KMS-11 (cell line): ENCODE measurements at regions not wholly inside any gene's neighbourhood (a gene's known extent, or its start where the extent isn't known, plus 50 kb on each side); places are given as distances from the start of the nearest gene placed in this dataset.

ENCODE experiments used
- H2AFZ ChIP-seq: fragments of 200-600 bp; sonication (generic); 2 replicates; pipeline ENCODE4 v1.6.1; 2016; ENCODE audit warnings: antibody characterized with exemption, mixed run types, low read depth
- H3K27ac ChIP-seq: fragments of 200-600 bp; sonication (generic); 2 replicates; pipeline ENCODE4 v1.6.1; 2016; ENCODE audit warnings: mild to moderate bottlenecking, mixed run types
- H3K27me3 ChIP-seq: fragments of 200-600 bp; sonication (generic); 2 replicates; pipeline ENCODE4 v1.6.1; 2017; ENCODE audit warnings: mild to moderate bottlenecking, low read depth, mixed run types, moderate library complexity; ENCODE audit not compliant: insufficient read depth
- H3K36me3 ChIP-seq: fragments of 200-600 bp; sonication (generic); 2 replicates; pipeline ENCODE4 v1.6.1; 2017; ENCODE audit warnings: mild to moderate bottlenecking, mixed run types; ENCODE audit not compliant: insufficient read depth
- H3K4me1 ChIP-seq: fragments of 200-600 bp; sonication (generic); 2 replicates; pipeline ENCODE4 v1.6.1; 2016; ENCODE audit warnings: mild to moderate bottlenecking, low read depth, mixed run types; ENCODE audit not compliant: poor library complexity, severe bottlenecking
- H3K4me2 ChIP-seq: fragments of 200-600 bp; sonication (generic); 2 replicates; pipeline ENCODE4 v1.7.0; 2016; ENCODE audit warnings: mild to moderate bottlenecking, mixed run types
- H3K4me3 ChIP-seq: fragments of 200-600 bp; sonication (generic); IDR thresholded peaks from 2 replicates; pipeline ENCODE4 v1.6.1; 2017; ENCODE audit warnings: low read depth, low read length, mixed read lengths; ENCODE audit not compliant: insufficient read depth
- H3K79me2 ChIP-seq: fragments of 200-600 bp; sonication (generic); 2 replicates; pipeline ENCODE4 v1.6.1; 2016; ENCODE audit warnings: low read depth, mixed run types; ENCODE audit not compliant: insufficient read depth
- H3K9ac ChIP-seq: fragments of 200-600 bp; sonication (generic); 2 replicates; pipeline ENCODE4 v1.6.1; 2016; ENCODE audit warnings: mild to moderate bottlenecking, mixed run types
- H4K20me1 ChIP-seq: fragments of 200-600 bp; sonication (generic); 2 replicates; pipeline ENCODE4 v1.6.1; 2016; ENCODE audit warnings: mild to moderate bottlenecking, mixed run types; ENCODE audit not compliant: insufficient read depth
- TF ChIP-seq, protein P1 (sequence below): fragments of 200-600 bp; sonication (generic); conservative IDR thresholded peaks from 2 replicates; pipeline ENCODE4 v1.6.1; 2017; ENCODE audit warnings: low read depth, mild to moderate bottlenecking, antibody characterized with exemption, low read length, moderate library complexity, mixed read lengths

DNA sequence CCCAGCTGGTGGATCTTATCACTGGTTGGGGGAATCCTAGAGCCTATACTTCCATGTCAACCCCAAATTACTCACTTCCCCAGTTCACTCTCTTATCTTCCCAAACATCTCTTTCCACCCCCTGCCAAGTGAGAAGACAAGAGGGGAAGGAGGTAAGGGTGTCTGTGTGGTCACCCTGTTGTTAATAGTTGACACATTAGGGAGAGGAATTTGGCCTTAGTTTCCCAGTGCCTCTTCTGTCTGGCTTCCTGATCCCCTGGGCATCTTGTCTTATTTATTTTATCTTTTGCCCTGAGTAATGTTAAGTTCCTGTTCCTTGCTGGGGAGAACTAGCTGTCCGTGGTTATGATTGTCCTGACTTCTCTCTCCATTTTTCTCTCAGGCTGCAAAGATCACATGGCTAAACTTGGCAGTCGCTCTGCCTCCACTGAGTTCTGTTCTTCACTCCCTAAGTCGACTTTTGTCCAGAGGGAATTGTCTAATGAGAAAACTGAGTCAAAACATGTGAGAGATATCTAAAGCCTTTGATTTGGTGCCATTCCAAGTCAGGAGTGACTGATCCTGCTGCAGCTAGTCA lies 157.1 kb upstream of the SYT6 start:
- Histone ChIP-seq H3K9ac (no peak overlapping the region), H3K4me2 (no peak overlapping the region), H3K4me3 (no peak overlapping the region), H3K36me3 (no peaks in the 10 kb centered on the region), H3K79me2 (no peaks in the 10 kb centered on the region), H3K27ac (no peak overlapping the region), H3K4me1 (no peaks in the 10 kb centered on the region), H2AFZ (no peak overlapping the region), H3K27me3 (no peaks in the 10 kb centered on the region), H4K20me1 (no peaks in the 10 kb centered on the region)
- TF ChIP-seq, protein P1, sequence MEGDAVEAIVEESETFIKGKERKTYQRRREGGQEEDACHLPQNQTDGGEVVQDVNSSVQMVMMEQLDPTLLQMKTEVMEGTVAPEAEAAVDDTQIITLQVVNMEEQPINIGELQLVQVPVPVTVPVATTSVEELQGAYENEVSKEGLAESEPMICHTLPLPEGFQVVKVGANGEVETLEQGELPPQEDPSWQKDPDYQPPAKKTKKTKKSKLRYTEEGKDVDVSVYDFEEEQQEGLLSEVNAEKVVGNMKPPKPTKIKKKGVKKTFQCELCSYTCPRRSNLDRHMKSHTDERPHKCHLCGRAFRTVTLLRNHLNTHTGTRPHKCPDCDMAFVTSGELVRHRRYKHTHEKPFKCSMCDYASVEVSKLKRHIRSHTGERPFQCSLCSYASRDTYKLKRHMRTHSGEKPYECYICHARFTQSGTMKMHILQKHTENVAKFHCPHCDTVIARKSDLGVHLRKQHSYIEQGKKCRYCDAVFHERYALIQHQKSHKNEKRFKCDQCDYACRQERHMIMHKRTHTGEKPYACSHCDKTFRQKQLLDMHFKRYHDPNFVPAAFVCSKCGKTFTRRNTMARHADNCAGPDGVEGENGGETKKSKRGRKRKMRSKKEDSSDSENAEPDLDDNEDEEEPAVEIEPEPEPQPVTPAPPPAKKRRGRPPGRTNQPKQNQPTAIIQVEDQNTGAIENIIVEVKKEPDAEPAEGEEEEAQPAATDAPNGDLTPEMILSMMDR, result no peak

DNA sequence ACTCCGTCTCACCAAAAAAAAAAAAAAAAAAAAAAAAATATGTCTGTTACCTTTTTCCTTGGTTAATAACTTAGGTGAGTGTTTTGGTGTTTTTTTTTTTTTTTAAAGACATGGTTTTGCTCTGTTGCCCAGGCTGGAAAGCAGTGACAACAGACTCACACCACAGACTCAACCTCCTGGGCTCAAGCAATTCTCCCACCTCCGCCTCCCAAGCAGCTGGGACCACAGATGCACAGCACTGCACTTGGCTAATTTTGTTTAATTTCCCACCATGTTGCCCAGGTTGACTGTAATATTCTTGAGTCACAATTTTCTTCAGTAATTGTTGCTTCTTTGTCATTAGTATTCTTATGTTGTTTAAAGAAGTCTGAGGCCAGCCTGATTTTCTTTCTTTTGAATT lies 149.2 kb upstream of the SYT6 start:
- H2AFZ ChIP-seq, result no peak overlapping the region
- no peak overlapping the region for H3K9ac ChIP-seq
- no peaks in the 10 kb centered on the region for H3K79me2 ChIP-seq
- H3K4me2 ChIP-seq, result no peak overlapping the region
- no peak overlapping the region for H3K4me3 ChIP-seq
- no peaks in the 10 kb centered on the region for H3K27me3 ChIP-seq
- H3K27ac ChIP-seq, result no peak overlapping the region
- no peaks in the 10 kb centered on the region for H3K36me3 ChIP-seq
- H3K4me1 ChIP-seq, result no peaks in the 10 kb centered on the region
- TF ChIP-seq, protein P1, result no peak
- no peaks in the 10 kb centered on the region for H4K20me1 ChIP-seq

DNA sequence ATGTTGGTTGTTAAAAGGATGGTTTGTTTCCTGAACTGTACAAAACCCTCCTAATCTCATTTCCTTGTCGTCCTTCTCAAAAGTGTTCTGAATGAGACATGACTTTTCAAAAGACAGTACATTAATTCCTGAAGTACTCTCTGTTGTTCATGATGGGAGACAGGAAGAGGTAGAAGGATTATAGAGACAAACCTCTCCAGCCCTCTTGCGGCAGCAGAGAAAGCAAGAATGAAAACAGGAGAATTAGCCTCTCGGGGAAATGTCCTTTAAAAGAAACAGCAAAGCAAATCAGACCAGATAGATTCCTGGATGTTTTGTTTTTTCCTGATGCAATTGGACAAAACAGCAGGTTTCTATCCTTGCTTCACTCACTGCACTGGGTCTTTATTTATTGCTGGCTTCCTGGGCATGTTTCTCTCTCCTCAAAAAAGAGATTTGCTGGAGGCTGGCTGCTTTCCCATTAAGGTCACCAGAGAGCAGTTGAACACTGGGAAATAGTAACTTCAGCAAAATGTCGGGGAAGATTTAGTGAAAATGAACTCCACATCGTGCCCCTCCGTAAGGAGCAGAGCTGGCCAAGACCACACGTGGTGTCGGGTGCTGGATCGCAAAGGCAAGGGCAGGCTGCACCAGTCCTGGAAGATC lies 145.8 kb upstream of the SYT6 start:
- no peak overlapping the region for H3K27ac ChIP-seq
- TF ChIP-seq, protein P1, result no peak

DNA sequence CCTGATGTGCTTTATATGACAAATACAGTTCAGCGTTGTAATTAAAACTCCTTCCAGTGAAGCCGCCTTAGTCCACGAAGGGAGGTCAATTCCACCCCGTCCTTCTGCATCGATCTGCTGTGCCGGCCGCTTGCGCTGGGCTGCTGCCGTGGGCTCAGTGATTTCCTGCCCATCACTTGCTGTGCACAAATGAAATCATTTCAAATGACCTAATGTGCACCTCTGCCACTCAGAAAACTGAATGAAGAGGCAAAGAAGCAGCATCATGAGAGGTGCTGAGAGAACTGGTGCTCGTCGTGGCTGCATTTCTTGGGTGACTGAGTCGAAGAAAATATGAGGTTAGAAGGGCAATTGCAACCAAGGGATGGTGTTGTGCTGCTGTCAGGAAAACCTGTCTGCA lies 144.3 kb upstream of the SYT6 start:
- no peak overlapping the region for H3K4me3 ChIP-seq
- no peaks in the 10 kb centered on the region for H3K36me3 ChIP-seq
- H3K27me3 ChIP-seq, result no peaks in the 10 kb centered on the region
- no peaks in the 10 kb centered on the region for H3K4me1 ChIP-seq
- H3K27ac ChIP-seq, result no peak overlapping the region
- no peak overlapping the region for H3K9ac ChIP-seq
- H4K20me1 ChIP-seq, result no peaks in the 10 kb centered on the region
- H3K4me2 ChIP-seq, result no peak overlapping the region
- H2AFZ ChIP-seq, result no peak overlapping the region
- TF ChIP-seq, protein P1, result no peak
- H3K79me2 ChIP-seq, result no peaks in the 10 kb centered on the region

More for the DNA sequence above, 145.8 kb upstream of the SYT6 start:
- Histone ChIP-seq H3K27me3 (no peaks in the 10 kb centered on the region), H3K36me3 (no peaks in the 10 kb centered on the region), H3K4me1 (no peaks in the 10 kb centered on the region), H2AFZ (no peak overlapping the region), H4K20me1 (no peaks in the 10 kb centered on the region), H3K4me2 (no peak overlapping the region), H3K79me2 (no peaks in the 10 kb centered on the region), H3K4me3 (no peak overlapping the region), H3K9ac (no peak overlapping the region)
